ENCODE measurements at regions not wholly inside any gene's neighbourhood (a gene's known extent, or its start where the extent isn't known, plus 50 kb on each side); places are given as distances from the start of the nearest gene placed in this dataset.

DNA sequence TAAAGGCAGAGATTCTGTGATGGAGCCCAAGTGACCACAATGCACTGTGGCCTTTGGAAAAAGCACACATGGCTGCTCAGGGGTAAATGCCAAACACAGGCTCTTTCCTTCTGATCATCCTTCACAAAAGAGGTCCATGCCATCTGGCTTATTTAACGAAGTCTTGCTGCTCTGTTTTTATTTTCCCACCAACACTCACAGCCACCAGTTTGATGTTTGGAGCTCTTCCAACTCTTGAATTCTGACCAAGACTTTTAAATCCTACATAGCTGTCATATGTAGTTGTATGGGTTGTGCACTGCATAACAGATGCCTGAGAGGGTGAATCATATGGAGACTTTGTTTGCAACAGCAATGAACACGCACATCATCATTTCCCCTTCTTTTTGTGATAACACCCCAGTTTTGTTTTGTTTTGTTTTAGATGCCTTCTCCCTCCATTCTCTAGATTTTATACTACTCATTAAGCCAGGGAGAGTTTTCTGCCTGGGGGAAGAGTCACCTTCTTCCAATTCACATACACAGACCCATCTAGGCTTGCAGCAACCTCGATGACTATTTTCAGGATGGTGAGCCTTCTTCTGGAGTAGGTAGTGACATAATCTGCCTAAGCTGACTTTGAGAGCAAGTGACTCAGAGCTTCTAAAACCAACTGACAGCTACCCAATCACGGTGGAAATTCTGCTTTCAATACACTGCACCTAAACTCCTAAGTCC, 145.2 kb upstream of the WSCD2 start:
- TF ChIP-seq, protein P1, sequence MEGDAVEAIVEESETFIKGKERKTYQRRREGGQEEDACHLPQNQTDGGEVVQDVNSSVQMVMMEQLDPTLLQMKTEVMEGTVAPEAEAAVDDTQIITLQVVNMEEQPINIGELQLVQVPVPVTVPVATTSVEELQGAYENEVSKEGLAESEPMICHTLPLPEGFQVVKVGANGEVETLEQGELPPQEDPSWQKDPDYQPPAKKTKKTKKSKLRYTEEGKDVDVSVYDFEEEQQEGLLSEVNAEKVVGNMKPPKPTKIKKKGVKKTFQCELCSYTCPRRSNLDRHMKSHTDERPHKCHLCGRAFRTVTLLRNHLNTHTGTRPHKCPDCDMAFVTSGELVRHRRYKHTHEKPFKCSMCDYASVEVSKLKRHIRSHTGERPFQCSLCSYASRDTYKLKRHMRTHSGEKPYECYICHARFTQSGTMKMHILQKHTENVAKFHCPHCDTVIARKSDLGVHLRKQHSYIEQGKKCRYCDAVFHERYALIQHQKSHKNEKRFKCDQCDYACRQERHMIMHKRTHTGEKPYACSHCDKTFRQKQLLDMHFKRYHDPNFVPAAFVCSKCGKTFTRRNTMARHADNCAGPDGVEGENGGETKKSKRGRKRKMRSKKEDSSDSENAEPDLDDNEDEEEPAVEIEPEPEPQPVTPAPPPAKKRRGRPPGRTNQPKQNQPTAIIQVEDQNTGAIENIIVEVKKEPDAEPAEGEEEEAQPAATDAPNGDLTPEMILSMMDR (IDR thresholded peaks at IDR 0.05), result no peak
- TF ChIP-seq POLR2AphosphoS5 (IDR thresholded peaks at IDR 0.05), result no peak
- no peak for TF ChIP-seq POLR2A (IDR thresholded peaks at IDR 0.05)

Measured in upper lobe of left lung (tissue), 4 donors.